IPS-15b (cell line): ENCODE measurements at regions not wholly inside any gene's neighbourhood (a gene's known extent, or its start where the extent isn't known, plus 50 kb on each side); places are given as distances from the start of the nearest gene placed in this dataset.

Source experiments
- H3K27me3 ChIP-seq: one replicate; pipeline ENCODE4 v1.6.1; 2013; ENCODE audit warnings: low read length; ENCODE audit not compliant: control insufficient read depth, insufficient read depth
- H3K36me3 ChIP-seq: one replicate; pipeline ENCODE4 v1.6.1; 2013; ENCODE audit warnings: low read length; ENCODE audit not compliant: control insufficient read depth, insufficient read depth
- H3K4me1 ChIP-seq: one replicate; pipeline ENCODE4 v1.6.1; 2013; ENCODE audit warnings: mild to moderate bottlenecking, low read length; ENCODE audit not compliant: control insufficient read depth, insufficient read depth
- H3K4me3 ChIP-seq: one replicate; pipeline ENCODE4 v1.5.1; 2013; ENCODE audit warnings: low read depth, low read length
- H3K9ac ChIP-seq: one replicate; pipeline ENCODE4 v1.6.1; 2013; ENCODE audit warnings: low read depth, mild to moderate bottlenecking, low read length
- H3K9me3 ChIP-seq: one replicate; pipeline ENCODE4 v1.6.1; 2013; ENCODE audit warnings: mild to moderate bottlenecking, low read length; ENCODE audit not compliant: control insufficient read depth, insufficient read depth

GRCh38 chr11:104442321-104442720 lies 278.4 kb upstream of the PDGFD start:
- H3K9ac ChIP-seq: no peak overlapping the region
- no peak overlapping the region for H3K4me3 ChIP-seq
- no peaks in the 10 kb centered on the region for H3K27me3 ChIP-seq
- no peaks in the 10 kb centered on the region for H3K4me1 ChIP-seq
- H3K9me3 ChIP-seq: no peaks in the 10 kb centered on the region
- no peaks in the 10 kb centered on the region for H3K36me3 ChIP-seq

GRCh38 chr11:104435494-104435893 lies 271.5 kb upstream of the PDGFD start:
- Histone ChIP-seq H3K27me3 (no peaks in the 10 kb centered on the region), H3K9ac (no peak overlapping the region), H3K4me1 (peaks cover 6% of the 10 kb centered on the region), H3K9me3 (no peaks in the 10 kb centered on the region), H3K4me3 (no peak overlapping the region), H3K36me3 (no peaks in the 10 kb centered on the region)

GRCh38 chr11:104433751-104434150 lies 269.8 kb upstream of the PDGFD start:
- no peaks in the 10 kb centered on the region for H3K27me3 ChIP-seq
- no peak overlapping the region for H3K4me3 ChIP-seq

DNA sequence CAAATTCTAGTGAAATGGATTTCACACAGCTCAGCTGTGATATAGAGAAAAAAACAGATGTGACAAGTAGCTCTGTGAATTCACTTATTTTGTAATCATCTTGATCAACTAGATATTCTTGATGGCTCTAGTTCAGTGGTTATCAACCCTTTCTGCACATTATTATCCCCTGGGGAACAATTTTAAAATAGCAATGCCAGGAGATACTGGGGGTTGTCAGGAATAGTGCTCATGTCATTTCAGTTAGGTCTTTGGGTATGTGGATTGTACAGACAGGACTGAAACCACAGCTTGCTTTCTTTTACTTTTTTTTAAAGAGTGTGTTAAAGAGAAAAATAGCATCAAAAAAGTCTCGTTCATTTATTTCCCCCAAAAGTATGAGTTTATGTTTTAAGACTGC lies 269.0 kb upstream of the PDGFD start:
- H3K4me3 ChIP-seq: no peak overlapping the region
- H3K4me1 ChIP-seq: peaks cover 6% of the 10 kb centered on the region
- no peak overlapping the region for H3K9ac ChIP-seq
- no peaks in the 10 kb centered on the region for H3K27me3 ChIP-seq
- H3K9me3 ChIP-seq: no peaks in the 10 kb centered on the region
- no peaks in the 10 kb centered on the region for H3K36me3 ChIP-seq

More at GRCh38 chr11:104433751-104434150, 269.8 kb upstream of the PDGFD start:
- Histone ChIP-seq H3K4me1 (peaks cover 6% of the 10 kb centered on the region), H3K9me3 (no peaks in the 10 kb centered on the region), H3K36me3 (no peaks in the 10 kb centered on the region), H3K9ac (no peak overlapping the region)

- peaks cover 6% of the 10 kb centered on the region for H3K4me1 ChIP-seq
- H3K27me3 ChIP-seq: no peaks in the 10 kb centered on the region
- no peak overlapping the region for H3K9ac ChIP-seq
- H3K4me3 ChIP-seq: no peak overlapping the region
- no peaks in the 10 kb centered on the region for H3K9me3 ChIP-seq
- H3K36me3 ChIP-seq: no peaks in the 10 kb centered on the region
Observed at GRCh38 chr11:104432526-104432925, 268.6 kb upstream of the PDGFD start.

- no peaks in the 10 kb centered on the region for H3K9me3 ChIP-seq
- no peaks in the 10 kb centered on the region for H3K27me3 ChIP-seq
- no peaks in the 10 kb centered on the region for H3K4me1 ChIP-seq
- H3K4me3 ChIP-seq: no peak overlapping the region
- no peak overlapping the region for H3K9ac ChIP-seq
- no peaks in the 10 kb centered on the region for H3K36me3 ChIP-seq
Observed at GRCh38 chr11:104422324-104422944, 258.5 kb upstream of the PDGFD start.

DNA sequence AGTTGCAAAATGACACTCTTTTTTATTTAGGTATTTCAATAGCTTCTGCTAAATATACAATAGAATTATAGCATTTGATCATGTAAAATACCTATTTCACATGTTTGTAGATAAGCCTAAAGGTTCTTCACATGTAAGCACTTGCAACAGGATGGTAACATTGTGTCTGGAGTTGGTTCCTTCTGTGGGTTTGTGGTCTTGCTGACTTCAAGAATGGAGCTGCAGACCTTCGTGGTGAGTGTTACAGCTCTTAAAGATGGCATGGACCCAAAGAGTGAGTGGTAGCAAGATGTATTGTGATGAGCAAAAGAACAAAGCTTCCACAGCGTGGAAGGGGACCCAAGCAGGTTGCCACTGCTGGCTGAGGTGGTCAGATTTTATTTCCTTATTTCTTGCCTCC lies 246.4 kb upstream of the PDGFD start:
- no peak overlapping the region for H3K9ac ChIP-seq
- no peaks in the 10 kb centered on the region for H3K27me3 ChIP-seq
- no peak overlapping the region for H3K4me3 ChIP-seq

DNA sequence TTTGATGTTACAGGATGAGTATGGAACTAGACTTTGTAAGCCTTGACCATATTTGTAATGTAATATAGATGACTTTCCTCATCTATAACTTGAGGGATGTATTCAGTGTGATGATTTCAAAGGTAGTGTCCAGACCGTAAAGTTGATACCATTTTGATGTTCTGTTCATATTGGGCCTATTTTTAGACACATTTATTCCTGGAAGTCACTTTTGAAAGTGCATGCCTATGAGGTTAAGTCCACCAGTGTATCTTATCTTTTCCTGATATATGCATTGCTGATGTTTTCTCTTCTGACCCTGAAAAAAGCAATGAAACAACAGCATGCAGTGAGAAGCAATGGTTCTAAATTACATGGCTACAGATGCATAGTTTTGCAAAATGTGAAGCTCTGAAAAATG lies 244.7 kb upstream of the PDGFD start:
- H3K4me1 ChIP-seq: peaks cover 10% of the 10 kb centered on the region
- H3K36me3 ChIP-seq: no peaks in the 10 kb centered on the region
- H3K27me3 ChIP-seq: no peaks in the 10 kb centered on the region
- no peaks in the 10 kb centered on the region for H3K9me3 ChIP-seq
- no peak overlapping the region for H3K9ac ChIP-seq
- H3K4me3 ChIP-seq: no peak overlapping the region

More for the DNA sequence above, 246.4 kb upstream of the PDGFD start:
- H3K4me1 ChIP-seq: no peaks in the 10 kb centered on the region
- no peaks in the 10 kb centered on the region for H3K9me3 ChIP-seq
- H3K36me3 ChIP-seq: no peaks in the 10 kb centered on the region

- Histone ChIP-seq H3K4me1 (peaks cover 22% of the 10 kb centered on the region), H3K9ac (no peak overlapping the region)
Observed at GRCh38 chr11:104405277-104405676, 241.3 kb upstream of the PDGFD start.

DNA sequence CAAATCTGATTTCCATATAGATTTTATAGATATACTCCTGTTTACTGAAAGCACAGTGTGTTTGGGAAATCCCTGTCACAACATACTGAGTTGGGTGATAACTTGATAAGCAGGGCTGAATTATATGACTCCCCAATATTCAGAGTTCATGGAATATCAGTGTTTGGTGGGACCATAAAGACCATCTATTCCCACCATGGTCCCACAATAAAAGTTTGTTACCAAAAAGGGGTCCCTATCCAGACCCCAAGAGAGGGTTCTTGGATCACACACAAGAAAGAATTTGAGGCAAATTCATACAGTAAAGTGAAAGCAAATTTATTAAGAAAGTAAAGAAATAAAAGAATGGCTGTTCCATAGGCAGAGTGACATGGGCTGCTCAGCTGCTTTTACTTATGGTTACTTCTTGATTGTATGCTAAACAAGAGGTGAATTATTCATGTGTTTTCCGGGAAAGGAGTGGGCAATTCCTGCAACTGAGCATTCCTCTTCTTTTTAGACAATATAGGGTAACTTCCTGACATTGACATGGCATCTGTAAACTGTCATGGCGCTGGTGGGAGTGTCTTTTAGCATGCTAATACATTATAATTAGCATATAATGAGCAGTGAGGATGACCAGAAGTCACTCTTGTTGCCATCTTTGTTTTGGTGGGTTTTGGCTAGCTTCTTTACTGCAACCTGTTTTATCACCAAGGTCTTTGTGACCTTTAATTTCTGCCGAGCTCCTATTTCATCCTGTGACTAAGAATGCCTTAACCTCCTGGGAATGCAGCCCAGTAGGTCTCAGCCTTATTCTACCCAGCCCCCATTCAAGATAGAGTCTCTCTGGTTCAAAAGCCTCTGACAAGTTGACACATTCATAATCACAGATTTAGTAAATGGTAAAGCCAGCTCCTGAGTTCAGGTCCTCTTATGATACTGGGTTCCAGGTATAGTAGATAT lies 240.6 kb upstream of the PDGFD start:
- Histone ChIP-seq H3K36me3 (no peaks in the 10 kb centered on the region), H3K9me3 (no peaks in the 10 kb centered on the region), H3K27me3 (no peaks in the 10 kb centered on the region), H3K4me3 (no peak overlapping the region), H3K4me1 (peaks cover 22% of the 10 kb centered on the region), H3K9ac (no peak overlapping the region)

More at GRCh38 chr11:104405277-104405676, 241.3 kb upstream of the PDGFD start:
- Histone ChIP-seq H3K27me3 (no peaks in the 10 kb centered on the region), H3K36me3 (no peaks in the 10 kb centered on the region), H3K4me3 (no peak overlapping the region), H3K9me3 (no peaks in the 10 kb centered on the region)

GRCh38 chr11:104402812-104403521 lies 239.0 kb upstream of the PDGFD start:
- Histone ChIP-seq H3K4me1 (peaks cover 22% of the 10 kb centered on the region), H3K9me3 (no peaks in the 10 kb centered on the region), H3K27me3 (no peaks in the 10 kb centered on the region), H3K4me3 (no peak overlapping the region), H3K9ac (no peak overlapping the region), H3K36me3 (no peaks in the 10 kb centered on the region)
